Stimulated activated CD4-positive, alpha-beta T cell treated with anti-CD3 and anti-CD28 coated beads, Interleukin-4, amount 100 ng/mL, for 1 hour (primary cell): ENCODE measurements at regions not wholly inside any gene's neighbourhood (a gene's known extent, or its start where the extent isn't known, plus 50 kb on each side); places are given as distances from the start of the nearest gene placed in this dataset.

ENCODE experiments used
- DNase-seq: peaks from one replicate; pipeline ENCODE4 v3.0.0-alpha.2; 2020

DNA sequence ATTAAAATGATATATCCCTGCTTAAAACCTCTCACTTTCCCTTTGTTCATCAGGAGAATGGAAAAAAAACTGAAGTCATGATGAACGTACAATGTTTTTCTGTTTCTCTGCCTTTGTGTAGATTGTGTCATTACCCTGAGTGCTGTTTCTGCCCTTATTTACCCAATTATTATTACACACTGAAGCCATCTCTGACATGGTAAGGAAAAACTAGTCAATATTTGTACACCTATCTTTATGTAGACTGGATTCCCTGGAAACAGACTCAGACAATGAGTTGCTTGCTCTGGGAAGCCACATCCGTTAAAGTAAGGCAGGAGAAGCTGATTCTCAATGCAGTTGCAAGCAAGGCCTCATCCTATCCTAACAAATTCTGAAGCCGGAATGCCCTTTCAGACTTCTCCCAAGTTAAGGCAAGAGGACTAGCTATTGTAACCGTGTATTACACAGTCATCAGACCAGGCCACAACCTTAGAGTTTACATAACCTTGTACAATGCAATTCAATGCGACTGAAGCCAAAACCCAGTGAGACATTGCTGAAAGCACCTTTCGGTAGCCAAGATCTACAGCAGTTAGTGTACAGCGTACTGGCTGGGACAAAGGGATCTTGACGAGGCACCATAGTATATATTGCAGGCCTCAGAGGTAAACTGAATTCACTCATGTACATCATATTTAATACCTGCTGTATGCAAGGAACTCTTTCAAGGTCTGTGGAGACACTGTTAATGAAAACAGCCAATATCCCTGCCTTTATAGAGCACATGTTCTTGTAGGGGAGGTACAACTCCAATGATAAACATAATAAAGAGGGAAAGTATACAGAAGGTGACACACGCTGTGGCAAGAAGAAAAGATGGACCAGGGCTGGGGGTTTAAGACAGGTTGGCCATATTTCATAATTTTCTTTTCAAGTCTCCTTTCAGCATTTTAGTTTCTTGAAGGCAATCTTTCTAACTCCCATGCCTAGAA lies 1040.8 kb upstream of the SEMA6D start:
- no peak for DNase-seq

DNA sequence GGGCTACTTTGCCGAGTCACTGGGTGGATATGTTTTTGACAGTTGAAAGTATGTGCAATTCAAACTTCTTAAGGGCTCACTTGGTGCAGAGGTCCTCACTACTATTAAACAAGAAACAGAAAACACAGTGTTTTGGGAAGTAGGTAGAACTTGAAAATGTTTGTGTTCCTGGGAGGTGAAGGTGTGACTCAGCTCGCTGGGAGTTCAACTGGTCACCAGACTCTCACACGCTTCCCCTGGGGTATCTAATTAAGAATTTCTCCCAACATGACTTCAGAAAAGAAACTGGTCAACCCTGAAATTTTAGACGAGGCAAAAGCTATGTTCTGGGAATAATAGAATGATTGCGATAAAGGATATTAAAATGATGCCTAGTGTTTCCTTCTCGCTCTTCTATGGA lies 1039.8 kb upstream of the SEMA6D start:
- DNase-seq, result no peak

DNA sequence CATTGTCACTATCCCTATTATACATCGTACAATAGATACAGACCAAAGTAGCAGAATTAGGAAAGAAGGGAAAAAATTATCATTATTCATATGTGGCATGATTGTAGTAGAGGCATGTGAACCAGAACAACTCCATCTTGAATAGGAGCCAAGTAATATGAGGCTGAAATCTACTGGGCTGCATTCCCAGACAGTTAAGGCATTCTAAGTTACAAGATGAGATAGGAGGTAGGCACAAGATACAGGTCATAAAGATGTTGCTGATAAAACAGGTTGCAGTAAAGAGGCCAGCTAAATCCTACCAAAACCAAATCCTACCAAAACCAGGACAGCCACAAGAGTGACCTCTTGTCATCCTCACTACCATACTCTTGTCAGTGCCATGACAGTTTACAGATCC lies 1035.4 kb upstream of the SEMA6D start:
- no peak for DNase-seq

DNA sequence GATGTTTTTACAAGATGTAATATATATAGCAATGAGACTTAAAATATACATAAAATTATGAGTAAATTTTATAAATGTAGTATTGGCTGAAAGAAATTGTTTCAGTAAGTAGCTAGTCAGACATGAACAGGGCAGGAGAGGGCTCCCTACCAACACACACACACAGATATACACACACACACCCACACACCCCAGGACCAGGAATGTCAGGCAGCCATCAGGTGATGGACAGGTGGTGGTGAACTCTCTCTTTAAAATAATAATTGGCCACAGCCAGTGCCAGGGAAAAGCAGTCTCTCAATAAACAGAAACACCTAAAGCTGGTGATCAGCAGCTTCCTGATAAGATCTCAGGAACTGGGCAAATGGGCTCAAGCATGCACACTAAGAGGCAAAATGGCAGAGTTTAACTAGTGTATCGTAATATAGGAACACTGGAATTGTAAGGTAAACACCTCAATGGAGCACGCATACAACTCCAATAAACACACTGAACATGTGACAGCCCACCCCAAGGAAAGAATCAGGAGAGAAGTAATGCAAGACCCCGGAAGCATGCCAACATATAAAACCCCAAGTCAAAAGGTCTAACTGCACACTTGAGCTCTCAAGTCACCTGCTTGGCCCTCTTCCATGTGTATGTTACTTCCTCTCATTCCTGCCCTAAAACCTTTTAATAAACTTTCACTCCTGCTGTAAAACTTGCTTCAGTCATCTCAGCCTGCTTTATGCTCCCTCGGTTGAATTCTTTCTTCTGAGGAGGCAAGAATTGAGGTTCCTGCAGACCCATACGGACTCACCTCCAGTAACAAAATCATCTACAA lies 1034.1 kb upstream of the SEMA6D start:
- no peak for DNase-seq

DNA sequence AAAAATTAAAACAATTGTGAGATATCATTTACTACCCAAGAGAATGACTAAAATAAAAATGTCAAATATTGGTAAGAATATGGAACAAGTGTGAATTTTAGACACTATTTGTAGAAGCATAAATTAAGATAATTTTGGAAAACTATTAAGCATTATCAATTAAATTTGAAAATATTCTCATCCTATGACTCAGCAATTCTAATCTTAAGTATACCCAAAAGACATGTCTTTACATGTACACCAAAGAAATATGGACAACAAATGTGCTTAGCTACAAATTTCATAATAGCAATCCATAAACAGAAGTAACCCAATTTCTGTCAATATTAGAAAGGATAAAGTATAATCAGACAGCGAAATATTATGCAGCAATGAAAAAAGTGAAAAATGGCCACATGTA lies 1032.2 kb upstream of the SEMA6D start:
- no peak for DNase-seq

DNA sequence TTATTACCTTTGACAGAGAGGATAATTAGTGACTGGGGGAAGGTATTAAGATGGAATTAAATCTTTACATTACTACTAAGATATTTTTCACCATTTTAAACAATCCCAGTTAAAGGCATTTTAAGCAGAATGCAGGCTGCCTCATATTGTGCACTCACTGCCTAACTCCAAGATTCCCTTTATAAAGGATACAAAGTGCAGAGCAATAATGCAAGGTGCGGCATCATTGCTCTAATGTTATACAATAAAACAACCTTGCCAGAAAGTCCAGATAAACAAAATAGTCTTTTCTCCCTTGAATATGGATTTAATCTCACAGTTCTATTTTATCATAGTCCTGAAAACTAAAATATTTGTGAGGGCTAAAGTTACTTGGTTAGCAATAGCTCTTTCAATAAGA lies 1031.6 kb upstream of the SEMA6D start:
- DNase-seq, result no peak

DNA sequence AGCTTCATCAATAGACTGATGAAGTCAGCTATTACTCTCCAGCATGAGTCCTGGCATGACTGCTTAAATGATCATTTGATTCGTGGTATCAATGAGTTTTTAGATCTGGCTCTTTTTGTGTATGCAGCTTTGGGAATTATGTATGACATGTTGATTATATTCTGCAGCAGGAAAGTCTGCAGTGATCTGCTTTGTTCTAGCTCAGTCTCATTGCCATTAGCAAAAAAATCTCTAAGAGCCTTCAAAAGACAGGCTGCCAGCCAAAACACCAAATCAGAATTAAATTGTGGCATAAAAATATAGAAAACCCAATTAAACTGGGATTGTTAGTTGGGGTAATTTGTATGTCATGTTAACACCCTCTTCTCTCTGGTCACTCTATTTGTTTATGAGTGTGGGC lies 1021.0 kb upstream of the SEMA6D start:
- DNase-seq, result no peak

DNA sequence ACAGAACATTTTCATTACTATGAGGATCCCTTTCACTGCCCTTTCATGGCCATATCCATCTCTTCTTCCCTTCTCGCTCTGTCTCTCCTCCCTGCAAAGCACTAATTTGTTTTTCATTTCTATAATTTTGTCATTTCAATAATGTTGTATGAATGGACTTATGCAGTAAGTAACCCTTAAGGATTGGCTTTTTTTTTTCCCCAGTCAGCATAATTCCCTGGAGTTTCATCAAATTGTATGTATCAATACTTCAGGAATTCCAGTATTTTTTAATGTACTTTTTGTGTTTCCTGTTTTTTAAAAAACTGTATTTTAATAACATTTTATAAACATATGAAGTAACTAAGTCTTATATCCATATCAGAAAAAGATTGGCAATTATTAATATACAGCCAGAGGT lies 1016.0 kb upstream of the SEMA6D start:
- no peak for DNase-seq

DNA sequence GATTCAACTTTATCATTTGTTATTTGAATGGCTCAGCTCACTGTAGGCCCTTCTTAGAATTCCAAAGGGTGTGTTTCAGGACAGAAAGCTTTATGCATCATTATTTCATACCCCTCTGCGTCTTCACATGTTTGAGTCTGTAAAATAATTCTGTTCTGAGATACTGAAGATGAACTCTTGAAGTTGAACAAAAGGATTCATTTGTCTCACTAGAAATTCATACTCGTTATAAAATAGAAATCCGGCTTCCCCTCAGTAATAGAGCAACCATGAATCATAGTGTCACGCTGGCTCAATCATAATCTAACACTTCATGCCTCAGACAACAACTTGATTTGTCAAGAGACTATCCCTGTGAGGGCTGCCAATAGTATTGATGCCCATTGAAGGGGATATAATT lies 1015.4 kb upstream of the SEMA6D start:
- no peak for DNase-seq

DNA sequence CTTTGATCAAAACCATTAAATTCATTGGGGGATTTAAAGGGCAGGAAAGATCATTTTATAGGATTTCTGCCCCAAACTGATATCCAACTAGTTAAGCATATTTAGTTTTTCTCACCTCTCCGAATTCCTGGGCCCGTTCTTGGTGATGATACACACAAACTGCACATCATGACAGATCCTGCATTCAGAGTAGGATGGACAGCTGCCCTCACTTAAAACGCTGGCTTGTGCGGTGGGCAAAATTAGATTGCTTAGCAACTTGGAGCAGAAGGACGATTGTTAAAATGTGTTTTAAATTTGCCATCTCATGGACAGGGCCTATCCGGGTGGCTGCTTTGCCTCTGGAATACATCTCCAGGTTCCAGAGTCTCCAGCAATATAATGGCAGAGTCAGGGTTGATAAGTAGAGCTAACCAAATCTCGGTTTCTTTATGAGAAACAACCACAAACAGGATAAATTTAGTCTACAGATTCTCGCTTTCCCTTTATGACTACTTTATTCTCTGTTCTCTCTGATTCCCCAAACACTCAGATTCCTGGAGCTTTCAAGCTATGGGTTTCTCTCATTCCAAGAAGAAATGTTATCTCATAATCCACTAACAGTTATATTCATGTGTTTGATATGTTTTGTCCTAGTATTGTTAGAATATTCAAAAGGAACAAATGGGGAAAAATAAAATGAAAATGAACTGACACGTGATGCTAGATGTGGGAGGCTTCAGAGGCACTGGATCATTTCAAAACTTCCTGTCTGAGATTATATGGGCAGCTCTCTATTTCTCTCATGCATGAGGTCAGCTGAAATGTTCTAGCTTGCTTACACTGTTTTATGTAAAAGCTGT lies 1014.1 kb upstream of the SEMA6D start:
- no peak for DNase-seq

DNA sequence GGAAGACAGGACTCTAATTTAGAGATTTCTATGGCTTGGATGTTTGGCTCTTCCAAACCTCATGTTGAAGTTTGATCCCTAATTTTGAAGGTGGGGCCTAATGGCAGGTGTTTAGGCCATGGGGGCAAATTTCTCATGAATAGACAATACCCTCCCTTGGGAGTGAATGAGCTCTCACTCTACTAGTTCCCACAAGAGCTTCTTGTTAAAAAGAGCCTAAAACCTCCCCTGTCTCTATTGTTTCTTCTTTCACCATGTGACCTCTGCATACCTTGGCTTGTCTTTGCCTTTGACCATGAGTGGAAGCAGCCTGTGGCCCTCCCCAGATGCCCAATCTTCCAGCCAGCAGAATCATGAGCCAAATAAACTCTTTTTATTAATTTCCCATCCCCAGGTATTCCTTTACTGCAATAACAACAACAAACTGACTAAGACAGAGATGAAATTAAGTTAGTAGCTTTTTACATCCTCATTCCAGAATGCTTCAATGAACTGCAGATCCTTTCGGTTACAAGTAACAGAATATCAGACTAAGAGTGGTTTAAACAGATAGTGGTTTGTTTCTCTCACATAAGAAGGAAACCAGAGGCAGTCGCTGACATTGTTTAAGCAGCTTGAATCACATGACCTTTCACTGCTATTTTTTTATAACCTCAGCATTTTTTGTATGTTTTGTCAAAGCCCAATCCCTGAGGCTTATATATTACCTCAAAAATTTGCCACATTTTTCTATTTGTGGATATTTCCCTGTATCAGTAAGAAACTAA lies 1013.3 kb upstream of the SEMA6D start:
- no peak for DNase-seq

DNA sequence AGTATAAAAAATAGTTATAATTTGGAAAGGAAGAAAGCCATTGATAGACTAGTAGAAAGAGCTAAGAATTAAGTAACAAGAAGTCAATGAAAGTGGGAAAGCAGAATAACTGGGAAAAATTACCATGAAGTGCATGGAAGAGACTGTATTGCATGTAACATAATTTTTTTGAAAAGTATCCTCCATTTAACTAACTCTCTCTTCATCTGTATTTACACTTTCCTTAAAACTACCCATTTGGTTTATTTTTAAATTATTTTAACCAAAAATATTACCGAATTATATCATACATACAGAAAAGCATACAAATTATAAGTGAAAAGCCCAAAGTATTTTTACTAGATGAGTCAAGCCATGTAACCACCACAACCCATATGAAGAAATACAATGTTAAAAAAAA lies 1009.9 kb upstream of the SEMA6D start:
- DNase-seq, result no peak

DNA sequence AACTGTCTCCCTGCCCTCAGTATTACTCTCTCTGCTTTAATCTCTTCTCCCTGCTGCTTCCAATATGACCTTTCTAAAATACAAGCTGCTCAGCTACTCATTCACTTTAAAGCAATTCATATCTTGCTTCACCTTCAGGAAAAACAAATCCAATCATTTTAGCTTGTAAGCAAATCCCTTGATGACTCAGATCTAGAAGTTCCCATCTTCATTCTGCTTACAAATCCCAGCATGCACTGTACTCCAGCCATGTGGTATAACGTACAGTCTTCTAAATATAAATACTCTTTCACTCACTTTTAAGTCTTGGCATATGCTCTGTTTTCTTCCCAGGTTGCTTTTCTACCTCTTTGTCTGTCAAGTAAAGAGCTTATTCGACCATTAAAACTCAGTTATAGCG lies 1009.1 kb upstream of the SEMA6D start:
- DNase-seq, result no peak

DNA sequence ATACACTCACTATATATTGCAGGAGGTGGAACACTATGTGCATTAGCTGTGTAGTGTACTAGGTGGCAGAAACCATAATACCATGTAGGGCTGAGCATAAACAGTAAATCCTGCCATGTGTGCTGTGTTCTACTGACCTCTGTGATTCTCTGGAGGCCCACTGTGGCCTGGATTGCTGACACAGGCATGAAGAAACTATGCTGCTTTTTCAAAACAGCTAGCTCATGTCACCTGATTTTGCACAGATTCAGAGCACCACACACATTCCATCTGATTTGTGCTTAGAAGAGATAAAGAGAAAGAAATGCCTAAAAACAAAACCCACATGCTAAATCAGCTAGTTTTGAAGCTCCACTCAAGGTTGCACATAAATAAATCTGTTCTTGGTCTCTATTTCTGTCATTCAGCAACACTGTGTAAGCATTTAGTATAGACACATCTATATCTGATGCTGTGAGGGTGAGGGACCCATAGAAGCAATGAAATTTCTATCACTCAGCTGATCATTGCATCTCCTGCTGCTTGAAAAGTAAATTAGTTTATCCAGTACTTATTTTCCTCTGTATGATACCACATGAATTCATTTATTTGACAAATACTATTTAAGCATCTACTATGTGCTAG lies 1007.7 kb upstream of the SEMA6D start:
- DNase-seq, result no peak

DNA sequence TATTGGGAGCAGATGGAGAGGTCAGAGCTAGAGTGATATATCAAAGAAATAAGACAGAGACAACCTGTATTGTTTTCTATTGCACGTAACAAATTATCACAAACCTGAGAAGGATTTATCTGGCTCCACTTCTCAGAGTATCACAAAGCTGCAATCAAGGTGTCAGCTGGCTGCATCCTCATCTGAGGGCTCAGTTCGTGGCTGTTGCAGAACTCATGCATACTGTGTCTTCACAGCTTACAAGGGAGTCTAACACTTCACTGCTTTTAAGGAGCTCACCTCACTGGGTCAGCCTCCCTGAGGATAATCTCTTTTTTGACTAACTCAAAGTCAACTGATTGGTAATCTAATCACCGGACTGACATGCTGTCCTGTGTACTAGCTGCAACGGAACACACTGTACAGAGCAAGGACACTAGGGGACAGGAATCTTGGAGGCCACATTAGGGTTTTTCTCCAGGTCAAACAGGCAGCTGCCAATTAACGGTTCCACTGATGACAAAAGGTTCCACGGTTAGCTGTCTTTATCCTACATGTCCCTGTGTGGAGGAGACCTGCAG lies 1006.8 kb upstream of the SEMA6D start:
- no peak for DNase-seq

DNA sequence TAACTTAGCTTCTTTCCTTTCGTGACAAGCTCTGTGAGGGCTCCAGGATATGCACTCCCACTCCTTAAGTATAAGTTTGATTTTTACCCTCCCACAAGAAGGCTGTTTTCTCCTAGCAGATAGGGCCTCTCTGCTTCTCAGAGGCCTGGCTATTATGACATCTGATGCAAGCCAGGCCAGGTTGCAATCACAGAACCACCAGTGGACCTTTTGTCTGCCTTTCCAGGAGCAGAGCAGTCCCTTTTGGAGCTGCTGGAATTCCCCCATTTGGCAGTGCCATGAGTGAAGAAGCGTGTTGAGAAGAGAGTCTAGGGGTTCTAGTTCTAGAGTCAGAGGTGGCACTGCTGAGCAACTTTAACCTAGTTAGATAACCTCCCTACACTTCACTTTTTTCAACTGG lies 1004.3 kb upstream of the SEMA6D start:
- DNase-seq, result no peak

DNA sequence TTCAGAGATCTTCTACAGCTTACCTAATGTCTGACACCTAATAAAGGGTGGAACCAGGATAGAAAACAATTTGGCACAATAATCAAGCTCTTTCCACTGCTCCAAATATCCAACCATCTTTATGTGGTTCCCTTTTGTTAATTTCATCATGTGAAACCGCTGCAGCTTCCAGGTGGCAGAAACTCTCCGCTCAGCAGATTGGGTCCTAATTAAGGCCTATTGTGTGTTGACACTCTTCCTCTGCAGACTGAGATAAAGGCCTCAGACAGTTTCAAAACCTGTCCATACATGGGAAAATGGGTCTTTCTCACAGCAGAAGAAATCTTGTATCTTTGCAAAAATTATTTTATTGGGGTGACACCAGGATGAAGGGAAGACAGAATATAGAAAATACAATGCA lies 1002.4 kb upstream of the SEMA6D start:
- DNase-seq, result no peak

DNA sequence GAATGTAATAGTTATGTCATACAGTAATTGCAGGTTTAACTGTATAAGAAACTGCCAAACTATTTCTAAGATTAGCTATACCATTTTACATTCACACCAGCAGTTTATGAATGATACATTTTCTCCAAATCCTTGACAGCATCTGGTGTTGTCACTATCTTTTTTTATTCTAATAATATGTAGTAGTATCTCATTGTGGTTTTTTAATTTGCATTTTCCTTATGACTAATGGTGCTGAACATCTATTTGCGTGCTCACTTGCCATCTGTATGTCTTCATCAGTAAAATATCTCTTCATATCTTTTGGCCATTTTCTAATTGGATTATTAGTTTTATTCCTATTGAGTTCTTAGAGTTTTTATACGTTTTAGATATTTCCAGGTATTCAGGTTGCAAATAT lies 994.0 kb upstream of the SEMA6D start:
- DNase-seq, result no peak

DNA sequence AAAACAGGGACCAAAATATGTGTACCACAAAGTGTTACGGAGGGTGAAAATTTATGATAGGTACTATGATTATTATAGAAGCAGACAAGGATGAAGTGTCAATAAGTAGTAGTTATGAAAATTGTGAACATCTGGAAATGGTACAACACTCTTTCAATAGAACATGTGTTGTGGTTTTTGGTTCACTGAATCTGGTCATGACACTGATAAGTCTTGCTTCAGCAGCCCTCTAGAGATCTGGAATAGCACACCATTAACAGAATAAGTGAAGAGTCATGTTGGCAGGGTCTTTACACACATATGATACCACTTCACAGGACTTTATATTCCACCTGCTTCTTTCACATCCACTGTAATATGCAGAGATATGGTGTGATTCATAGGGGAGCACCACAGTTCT lies 985.2 kb upstream of the SEMA6D start:
- DNase-seq, result no peak

DNA sequence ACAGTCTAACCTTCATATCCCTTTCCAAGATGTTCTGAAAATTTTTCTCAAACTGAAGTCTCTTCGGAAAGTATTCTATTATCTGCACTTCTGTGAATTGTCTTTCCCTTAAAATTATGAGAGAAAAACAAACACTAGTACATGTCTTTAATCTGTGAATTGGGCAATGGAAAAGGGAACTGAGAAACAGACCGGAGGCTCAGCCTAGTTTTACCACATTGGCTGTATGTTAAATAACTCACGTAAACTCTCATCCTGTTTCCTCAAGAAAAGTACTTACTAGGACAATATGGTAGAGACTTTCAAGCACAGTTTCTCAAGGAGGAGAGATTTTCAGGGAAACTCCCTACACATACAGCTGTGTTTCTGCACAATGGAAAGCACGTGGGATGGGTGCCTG lies 982.2 kb upstream of the SEMA6D start:
- no peak for DNase-seq

DNA sequence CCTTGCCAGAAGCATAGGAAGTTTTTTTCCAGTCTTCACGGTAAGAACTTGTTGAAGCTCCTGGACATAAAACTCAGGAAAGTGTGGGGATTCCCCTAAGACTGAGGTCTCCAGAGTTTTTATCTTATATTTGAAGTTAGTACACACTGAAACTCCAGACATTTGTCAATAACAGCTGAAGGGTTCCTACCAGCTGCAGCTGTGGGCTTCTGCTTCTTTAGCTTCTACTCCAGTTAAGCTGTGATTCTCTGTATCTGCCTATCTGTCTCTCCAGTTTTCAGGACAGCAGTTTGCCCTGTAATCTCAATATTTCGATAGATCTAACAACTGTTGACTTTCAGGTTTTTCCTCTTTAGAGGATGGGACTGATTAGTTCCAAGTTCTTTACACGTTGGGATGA lies 966.0 kb upstream of the SEMA6D start:
- no peak for DNase-seq

DNA sequence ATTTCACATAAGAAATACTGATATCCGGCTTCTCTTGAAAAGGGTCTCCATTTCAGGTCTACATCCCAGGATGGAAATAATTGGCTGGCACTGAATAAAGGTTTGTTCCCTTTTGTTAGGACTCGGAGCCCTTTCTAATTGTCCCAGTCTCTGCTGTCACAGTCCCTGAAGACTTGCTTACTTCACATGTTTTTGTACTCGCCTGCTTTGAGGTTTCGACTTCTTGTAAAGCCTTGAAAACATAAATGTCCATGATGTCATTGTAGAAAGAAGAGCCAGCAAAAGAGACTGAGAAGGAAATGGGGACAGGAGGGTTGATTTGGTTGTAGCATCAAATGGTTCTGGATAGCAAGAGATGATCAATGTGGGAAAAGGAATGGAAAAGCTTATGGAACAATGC lies 963.4 kb upstream of the SEMA6D start:
- no peak for DNase-seq
